ENCODE measurements at regions not wholly inside any gene's neighbourhood (a gene's known extent, or its start where the extent isn't known, plus 50 kb on each side); places are given as distances from the start of the nearest gene placed in this dataset.

DNA sequence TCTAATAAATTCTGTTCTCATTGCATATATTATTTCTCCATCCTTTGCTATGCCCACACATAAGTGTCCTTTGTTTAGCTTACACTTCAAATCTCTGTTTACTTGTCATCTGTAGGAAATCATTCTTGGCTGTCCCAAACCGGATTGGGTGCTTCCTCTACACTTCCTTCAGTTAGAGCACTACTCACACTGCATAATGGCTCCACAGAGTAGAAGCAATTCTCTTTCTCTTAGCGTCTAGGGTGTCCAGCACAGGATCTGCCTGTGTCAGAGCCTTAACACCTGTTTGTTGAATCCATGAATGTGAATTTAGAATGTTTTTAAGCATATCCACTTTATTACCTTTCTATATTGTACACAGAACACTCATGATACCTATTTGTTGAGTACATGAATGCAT lies 87.0 kb upstream of the BMP2 start:
- no peaks in the 10 kb centered on the region for H3K9me3 ChIP-seq (ENCODE audit: control insufficient read depth in 1 of 2, insufficient read depth in 1 of 2, low read length in 2 of 2)
- Mint-ChIP-seq H3K4me1 (ENCODE audit: low read depth) (no peaks in the 10 kb centered on the region), H3K27ac (no peak overlapping the region), H3K36me3 (ENCODE audit: low read depth) (no peaks in the 10 kb centered on the region), H3K4me3 (no peak overlapping the region), H3K9me3 (peaks cover 3% of the 10 kb centered on the region), H3K27me3 (no peaks in the 10 kb centered on the region)
- TF ChIP-seq, protein P1, sequence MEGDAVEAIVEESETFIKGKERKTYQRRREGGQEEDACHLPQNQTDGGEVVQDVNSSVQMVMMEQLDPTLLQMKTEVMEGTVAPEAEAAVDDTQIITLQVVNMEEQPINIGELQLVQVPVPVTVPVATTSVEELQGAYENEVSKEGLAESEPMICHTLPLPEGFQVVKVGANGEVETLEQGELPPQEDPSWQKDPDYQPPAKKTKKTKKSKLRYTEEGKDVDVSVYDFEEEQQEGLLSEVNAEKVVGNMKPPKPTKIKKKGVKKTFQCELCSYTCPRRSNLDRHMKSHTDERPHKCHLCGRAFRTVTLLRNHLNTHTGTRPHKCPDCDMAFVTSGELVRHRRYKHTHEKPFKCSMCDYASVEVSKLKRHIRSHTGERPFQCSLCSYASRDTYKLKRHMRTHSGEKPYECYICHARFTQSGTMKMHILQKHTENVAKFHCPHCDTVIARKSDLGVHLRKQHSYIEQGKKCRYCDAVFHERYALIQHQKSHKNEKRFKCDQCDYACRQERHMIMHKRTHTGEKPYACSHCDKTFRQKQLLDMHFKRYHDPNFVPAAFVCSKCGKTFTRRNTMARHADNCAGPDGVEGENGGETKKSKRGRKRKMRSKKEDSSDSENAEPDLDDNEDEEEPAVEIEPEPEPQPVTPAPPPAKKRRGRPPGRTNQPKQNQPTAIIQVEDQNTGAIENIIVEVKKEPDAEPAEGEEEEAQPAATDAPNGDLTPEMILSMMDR (IDR thresholded peaks at IDR 0.05), result no peak
- no peak overlapping the region for H3K27ac ChIP-seq (ENCODE audit: low read depth in 1 of 2, low read length in 2 of 2)
- ATAC-seq (ENCODE audit: poor library complexity) (no peak), DNase-seq (no peak)
- H3K27me3 ChIP-seq (ENCODE audit: control insufficient read depth in 1 of 2, insufficient read depth in 2 of 2, low read length in 2 of 2), result no peaks in the 10 kb centered on the region
- H3K4me3 ChIP-seq (ENCODE audit: low read length), result no peak overlapping the region
- no peaks in the 10 kb centered on the region for H3K36me3 ChIP-seq (ENCODE audit: insufficient read depth, low read length)
- ChIA-PET POLR2A (no interaction called here), CTCF (no interaction called here)
- no peaks in the 10 kb centered on the region for H3K4me1 ChIP-seq (ENCODE audit: insufficient read depth, low read length)
- intact Hi-C loops (cut with DNase I, micrococcal nuclease), result no loop called here

DNA sequence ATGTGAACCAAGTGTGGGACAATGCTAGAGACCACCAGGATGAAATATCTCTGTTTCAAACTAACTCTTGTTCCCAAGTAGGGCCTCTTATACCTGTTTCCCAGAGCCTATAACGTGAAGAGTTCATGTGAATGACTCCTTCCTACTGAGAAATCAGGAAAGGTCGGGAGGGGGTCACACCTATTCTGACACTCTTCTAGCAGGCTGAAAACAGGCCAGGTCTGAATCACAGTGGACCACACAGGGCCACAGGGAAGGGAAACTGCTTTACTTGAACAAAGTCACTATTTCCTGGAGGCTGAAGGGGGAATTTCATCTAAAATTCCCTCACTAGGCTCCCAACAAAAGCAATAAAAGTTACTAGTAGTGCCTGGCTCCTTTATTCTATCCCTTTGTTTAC lies 88.4 kb upstream of the BMP2 start:
- Histone ChIP-seq H3K27ac (ENCODE audit: low read depth in 1 of 2, low read length in 2 of 2) (no peak overlapping the region), H3K27me3 (ENCODE audit: control insufficient read depth in 1 of 2, insufficient read depth in 2 of 2, low read length in 2 of 2) (no peaks in the 10 kb centered on the region), H3K4me3 (ENCODE audit: low read length) (no peak overlapping the region), H3K4me1 (ENCODE audit: insufficient read depth, low read length) (no peaks in the 10 kb centered on the region), H3K36me3 (ENCODE audit: insufficient read depth, low read length) (no peaks in the 10 kb centered on the region), H3K9me3 (ENCODE audit: control insufficient read depth in 1 of 2, insufficient read depth in 1 of 2, low read length in 2 of 2) (no peaks in the 10 kb centered on the region)
- ATAC-seq (ENCODE audit: poor library complexity) (no peak), DNase-seq (no peak)
- intact Hi-C loops (cut with DNase I, micrococcal nuclease), result no loop called here
- no peaks in the 10 kb centered on the region for H3K36me3 Mint-ChIP-seq (ENCODE audit: low read depth)
- ChIA-PET POLR2A (no interaction called here), CTCF (no interaction called here)
- TF ChIP-seq, protein P1 (IDR thresholded peaks at IDR 0.05), result no peak
- H3K27ac Mint-ChIP-seq, result no peak overlapping the region
- H3K4me1 Mint-ChIP-seq (ENCODE audit: low read depth), result no peaks in the 10 kb centered on the region
- no peaks in the 10 kb centered on the region for H3K27me3 Mint-ChIP-seq
- H3K4me3 Mint-ChIP-seq, result no peak overlapping the region
- H3K9me3 Mint-ChIP-seq, result peaks cover 3% of the 10 kb centered on the region

- H3K27me3 Mint-ChIP-seq, result no peaks in the 10 kb centered on the region
- no peaks in the 10 kb centered on the region for H3K27me3 ChIP-seq (ENCODE audit: control insufficient read depth in 1 of 2, insufficient read depth in 2 of 2, low read length in 2 of 2)
- no peaks in the 10 kb centered on the region for H3K36me3 ChIP-seq (ENCODE audit: insufficient read depth, low read length)
- no peak overlapping the region for H3K4me3 ChIP-seq (ENCODE audit: low read length)
- TF ChIP-seq, protein P1 (IDR thresholded peaks at IDR 0.05), result no peak
- ChIA-PET CTCF (no interaction called here), POLR2A (no interaction called here)
- intact Hi-C loops (cut with DNase I, micrococcal nuclease), result no loop called here
- no peak overlapping the region for H3K27ac ChIP-seq (ENCODE audit: low read depth in 1 of 2, low read length in 2 of 2)
- DNase-seq (no peak), ATAC-seq (ENCODE audit: poor library complexity) (no peak)
- H3K9me3 Mint-ChIP-seq, result peaks cover 3% of the 10 kb centered on the region
- H3K9me3 ChIP-seq (ENCODE audit: control insufficient read depth in 1 of 2, insufficient read depth in 1 of 2, low read length in 2 of 2), result no peaks in the 10 kb centered on the region
- no peaks in the 10 kb centered on the region for H3K36me3 Mint-ChIP-seq (ENCODE audit: low read depth)
- H3K4me1 Mint-ChIP-seq (ENCODE audit: low read depth), result no peaks in the 10 kb centered on the region
- H3K4me1 ChIP-seq (ENCODE audit: insufficient read depth, low read length), result no peaks in the 10 kb centered on the region
- H3K27ac Mint-ChIP-seq, result no peak overlapping the region
- no peak overlapping the region for H3K4me3 Mint-ChIP-seq
Measured at GRCh38 chr20:6678101-6678500, 89.4 kb upstream of the BMP2 start.
